ENCODE measurements at regions not wholly inside any gene's neighbourhood (a gene's known extent, or its start where the extent isn't known, plus 50 kb on each side); places are given as distances from the start of the nearest gene placed in this dataset.
A peak's percentile ranks its signal among the peaks of the same experiment; 100 is the strongest.

DNA sequence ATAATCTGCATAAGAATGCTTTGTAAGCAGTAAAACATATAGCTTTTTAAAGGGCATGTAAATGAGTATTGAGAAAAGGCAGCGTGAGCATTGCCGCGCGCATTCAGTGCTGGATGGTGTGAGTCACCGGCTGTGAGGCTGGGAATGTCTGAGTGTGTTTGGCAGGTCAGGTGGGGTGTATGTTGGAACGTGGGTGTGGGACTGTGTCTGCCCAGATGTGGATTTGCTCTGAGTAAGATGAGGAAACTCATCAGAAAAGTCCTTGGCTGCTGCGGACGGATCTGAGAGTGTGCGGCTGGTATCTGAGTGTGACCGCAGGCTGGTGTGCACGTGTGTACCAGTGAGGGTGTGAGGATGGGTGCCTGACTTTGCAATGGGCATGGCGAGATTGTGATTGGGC lies 66.2 kb upstream of the NECTIN1 start:
- dilution Hi-C loops (cut with HindIII; ENCODE audit: low sequenced_read_pairs, unreplicated experiment) (no loop called here), intact Hi-C loops (cut with micrococcal nuclease) (no loop called here), in situ Hi-C loops (cut with MboI; ENCODE audit: low sequenced_read_pairs) (no loop called here)
- DNase-seq, result peak; percentile 77
- H4K20me1 ChIP-seq (ENCODE audit: insufficient read depth, low read length), result no peaks in the 10 kb centered on the region; the same call in 1 of the 2 replicates
- no peaks in the 10 kb centered on the region for H3K4me1 ChIP-seq (ENCODE audit: control insufficient read depth, insufficient read depth, low read length)
- no peaks in the 10 kb centered on the region for H3K36me3 ChIP-seq (ENCODE audit: control insufficient read depth, insufficient read depth, low read length)
- POLR2A ChIA-PET (ENCODE audit: unreplicated experiment), result no interaction called here
- H3K9ac ChIP-seq (ENCODE audit: low read depth, low read length), result no peak overlapping the region
- H3K4ac ChIP-seq (ENCODE audit: low read depth, low read length), result no peak overlapping the region
- H3K9me3 ChIP-seq (ENCODE audit: control insufficient read depth, insufficient read depth, low read length), result no peaks in the 10 kb centered on the region
- H2BK20ac ChIP-seq (ENCODE audit: low read depth, low read length), result no peak overlapping the region
- no peaks in the 10 kb centered on the region for H3K79me1 ChIP-seq (ENCODE audit: low read depth in 1 of 2, low read length in 2 of 2)
- no peak; the same call in 1 of the 2 replicates for ATAC-seq (ENCODE audit: low read depth)
- H2AFZ ChIP-seq (replicated peaks; ENCODE audit: low read length, poor library complexity), result no peak overlapping the region
- H3K14ac ChIP-seq (replicated peaks; ENCODE audit: low read depth, low read length), result no peak overlapping the region
- no peak overlapping the region for H2BK5ac ChIP-seq (ENCODE audit: low read depth, low read length, poor library complexity, severe bottlenecking)
- peaks cover 21% of the 10 kb centered on the region for H3K27me3 ChIP-seq (ENCODE audit: control insufficient read depth, insufficient read depth, low read length)
- no peak overlapping the region for H3K4me2 ChIP-seq (ENCODE audit: low read depth, low read length)
- CTCF ChIA-PET, result no interaction called here
- H3K27ac ChIP-seq (ENCODE audit: insufficient read depth, low read length), result no peak overlapping the region
- no peak overlapping the region for H3K18ac ChIP-seq (ENCODE audit: low read depth, low read length)
- H2BK15ac ChIP-seq (ENCODE audit: low read depth, low read length), result no peak overlapping the region
- H3K23ac ChIP-seq (ENCODE audit: low read depth, low read length), result no peak overlapping the region
- H4K5ac ChIP-seq (ENCODE audit: low read depth, low read length), result no peak overlapping the region
- no peak overlapping the region for H2AK9ac ChIP-seq (replicated peaks; ENCODE audit: low read depth, low read length, poor library complexity)
- TF ChIP-seq, protein P1, sequence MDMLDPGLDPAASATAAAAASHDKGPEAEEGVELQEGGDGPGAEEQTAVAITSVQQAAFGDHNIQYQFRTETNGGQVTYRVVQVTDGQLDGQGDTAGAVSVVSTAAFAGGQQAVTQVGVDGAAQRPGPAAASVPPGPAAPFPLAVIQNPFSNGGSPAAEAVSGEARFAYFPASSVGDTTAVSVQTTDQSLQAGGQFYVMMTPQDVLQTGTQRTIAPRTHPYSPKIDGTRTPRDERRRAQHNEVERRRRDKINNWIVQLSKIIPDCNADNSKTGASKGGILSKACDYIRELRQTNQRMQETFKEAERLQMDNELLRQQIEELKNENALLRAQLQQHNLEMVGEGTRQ (IDR thresholded peaks at IDR 0.05; ENCODE audit: low read depth, low read length), result no peak
- TF ChIP-seq BHLHE40 (IDR thresholded peaks at IDR 0.05; ENCODE audit: low read depth, low read length), result 0 out of 2 replicates have a peak, but pooled peaks have one; percentile 23
- TF ChIP-seq, protein P2, sequence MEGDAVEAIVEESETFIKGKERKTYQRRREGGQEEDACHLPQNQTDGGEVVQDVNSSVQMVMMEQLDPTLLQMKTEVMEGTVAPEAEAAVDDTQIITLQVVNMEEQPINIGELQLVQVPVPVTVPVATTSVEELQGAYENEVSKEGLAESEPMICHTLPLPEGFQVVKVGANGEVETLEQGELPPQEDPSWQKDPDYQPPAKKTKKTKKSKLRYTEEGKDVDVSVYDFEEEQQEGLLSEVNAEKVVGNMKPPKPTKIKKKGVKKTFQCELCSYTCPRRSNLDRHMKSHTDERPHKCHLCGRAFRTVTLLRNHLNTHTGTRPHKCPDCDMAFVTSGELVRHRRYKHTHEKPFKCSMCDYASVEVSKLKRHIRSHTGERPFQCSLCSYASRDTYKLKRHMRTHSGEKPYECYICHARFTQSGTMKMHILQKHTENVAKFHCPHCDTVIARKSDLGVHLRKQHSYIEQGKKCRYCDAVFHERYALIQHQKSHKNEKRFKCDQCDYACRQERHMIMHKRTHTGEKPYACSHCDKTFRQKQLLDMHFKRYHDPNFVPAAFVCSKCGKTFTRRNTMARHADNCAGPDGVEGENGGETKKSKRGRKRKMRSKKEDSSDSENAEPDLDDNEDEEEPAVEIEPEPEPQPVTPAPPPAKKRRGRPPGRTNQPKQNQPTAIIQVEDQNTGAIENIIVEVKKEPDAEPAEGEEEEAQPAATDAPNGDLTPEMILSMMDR (conservative IDR thresholded peaks at IDR 0.05; ENCODE audit: low read depth, low read length), result no peak
- WGBS, 2 experiments (ENCODE audit: extremely low coverage in 2 of 2, insufficient read length in 1 of 2), result 57% methylated on average over 6 of the region's 12 CpGs; no CpG with 5 or more reads in 1 of the 2 experiments
- no peak overlapping the region for H2AK5ac ChIP-seq (ENCODE audit: low read depth, low read length)
- H4K91ac ChIP-seq (ENCODE audit: insufficient read depth, low read depth, low read length), result no peak overlapping the region
- no peak overlapping the region for H4K8ac ChIP-seq (ENCODE audit: low read depth in 2 of 2, low read length in 2 of 2)
- H3K56ac ChIP-seq (ENCODE audit: extremely low read depth, insufficient read depth, low read length), result no peak overlapping the region
- no peak overlapping the region for H3K4me3 ChIP-seq (ENCODE audit: insufficient read depth, low read depth, low read length)
- H3K9me1 ChIP-seq (ENCODE audit: insufficient read depth, low read length), result no peaks in the 10 kb centered on the region
- no TSS peak for BruUV-seq (replicated peaks)
- no peak overlapping the region for H2BK120ac ChIP-seq (ENCODE audit: low read depth, low read length)

All from IMR-90 (cell line).